Neuronal stem cell (in vitro differentiated cells): ENCODE measurements at regions not wholly inside any gene's neighbourhood (a gene's known extent, or its start where the extent isn't known, plus 50 kb on each side); places are given as distances from the start of the nearest gene placed in this dataset.

Experiments used
- DNase-seq: peaks from one replicate; pipeline ENCODE4 v3.0.0-alpha.2; 2013; ENCODE audit warnings: low spot score
- H2AFZ ChIP-seq: one replicate; pipeline ENCODE4 v1.6.1; 2013; ENCODE audit warnings: mild to moderate bottlenecking, low read length, inconsistent platforms
- H2AK5ac ChIP-seq: 2 replicates; pipeline ENCODE4 v1.6.1; 2013; ENCODE audit warnings: low read depth, mild to moderate bottlenecking, inconsistent platforms, low read length, moderate library complexity, mixed read lengths
- H2BK120ac ChIP-seq: 2 replicates; pipeline ENCODE4 v1.6.1; 2013; ENCODE audit warnings: low read depth, mild to moderate bottlenecking, inconsistent platforms, low read length, moderate library complexity, mixed read lengths
- H2BK12ac ChIP-seq: one replicate; pipeline ENCODE4 v1.6.1; 2013; ENCODE audit warnings: low read length, inconsistent platforms
- H2BK15ac ChIP-seq: 2 replicates; pipeline ENCODE4 v1.6.1; 2013; ENCODE audit warnings: mild to moderate bottlenecking, low read length, inconsistent platforms, mixed read lengths
- H2BK5ac ChIP-seq: one replicate; pipeline ENCODE4 v1.6.1; 2013; ENCODE audit warnings: inconsistent platforms, mild to moderate bottlenecking, low read length, moderate library complexity
- H3K14ac ChIP-seq: one replicate; pipeline ENCODE4 v1.6.1; 2013; ENCODE audit warnings: low read length, inconsistent platforms
- H3K18ac ChIP-seq: 2 replicates; pipeline ENCODE4 v1.6.1; 2013; ENCODE audit warnings: low read length, inconsistent platforms
- H3K23ac ChIP-seq: 2 replicates; pipeline ENCODE4 v1.6.1; 2013; ENCODE audit warnings: low read depth, mild to moderate bottlenecking, mixed read lengths, low read length, inconsistent platforms; ENCODE audit not compliant: poor library complexity
- H3K27ac ChIP-seq: replicated peaks from 3 replicates; pipeline ENCODE4 v1.5.1; 2013; ENCODE audit warnings: low read length, inconsistent platforms
- H3K27me3 ChIP-seq, 3 experiments: 2 replicates each; pipeline ENCODE4 v1.6.1; 2013; ENCODE audit warnings: low read length in 3 of 3, mild to moderate bottlenecking in 2 of 3, inconsistent platforms in 1 of 3, low read depth in 1 of 3, mixed read lengths in 1 of 3, moderate library complexity in 1 of 3; ENCODE audit not compliant: control insufficient read depth in 3 of 3, insufficient read depth in 3 of 3
- H3K36me3 ChIP-seq, 2 donors: replicated peaks in 1 of 2; 2 replicates each; pipeline ENCODE4 v1.6.1; 2013; ENCODE audit warnings: low read length in 2 of 2; ENCODE audit not compliant: control insufficient read depth in 2 of 2, insufficient read depth in 2 of 2
- H3K4ac ChIP-seq: 2 replicates; pipeline ENCODE4 v1.6.1; 2013; ENCODE audit warnings: inconsistent platforms, mild to moderate bottlenecking, low read length, moderate library complexity
- H3K4me1 ChIP-seq, 2 donors: 1 replicate in 1 of 2; 2 replicates in 1 of 2; pipeline ENCODE4 v1.6.1; 2013; ENCODE audit warnings: low read length in 2 of 2, low read depth in 1 of 2; ENCODE audit not compliant: control insufficient read depth in 2 of 2, insufficient read depth in 1 of 2
- H3K4me2 ChIP-seq: one replicate; pipeline ENCODE4 v1.6.1; 2013; ENCODE audit warnings: mild to moderate bottlenecking, low read length, inconsistent platforms; ENCODE audit not compliant: insufficient read depth, poor library complexity, severe bottlenecking
- H3K4me3 ChIP-seq, 2 donors: 2 replicates each; pipeline ENCODE4 v1.5.1; 2013; ENCODE audit warnings: low read length in 2 of 2, mild to moderate bottlenecking in 2 of 2, inconsistent platforms in 1 of 2, moderate library complexity in 1 of 2
- H3K79me1 ChIP-seq: one replicate; pipeline ENCODE4 v1.6.1; 2013; ENCODE audit warnings: low read depth, mild to moderate bottlenecking, inconsistent platforms, low read length, moderate library complexity
- H3K9ac ChIP-seq: one replicate; pipeline ENCODE4 v1.6.1; 2013; ENCODE audit warnings: mild to moderate bottlenecking, low read depth, low read length, inconsistent platforms; ENCODE audit not compliant: poor library complexity
- H3K9me3 ChIP-seq, 2 donors: replicated peaks in 1 of 2; 2 replicates each; pipeline versions ENCODE3 to v1.6.1; 2013; ENCODE audit warnings: low read length in 2 of 2, mild to moderate bottlenecking in 2 of 2, inconsistent platforms in 1 of 2, low read depth in 1 of 2, mixed read lengths in 1 of 2, moderate library complexity in 1 of 2; ENCODE audit not compliant: control insufficient read depth in 2 of 2, insufficient read depth in 1 of 2
- H4K8ac ChIP-seq: one replicate; pipeline ENCODE4 v1.6.1; 2013; ENCODE audit warnings: low read depth, mild to moderate bottlenecking, inconsistent platforms, low read length, moderate library complexity
- H4K91ac ChIP-seq: one replicate; pipeline ENCODE4 v1.6.1; 2013; ENCODE audit warnings: low read length, low read depth, mild to moderate bottlenecking, inconsistent platforms; ENCODE audit not compliant: poor library complexity
- WGBS, 2 donors: extraction: QIAGEN DNeasy Blood & Tissue Kit; methylation state at CpG; one replicate each; pipeline ENCODE4 v1.1.7; 2013; ENCODE audit warnings: missing lambda C conversion rate in 2 of 2, mixed read lengths in 1 of 2; ENCODE audit not compliant: insufficient read length in 2 of 2, insufficient replicate concordance in 1 of 2; ENCODE audit errors: extremely low coverage in 2 of 2; 5-methylcytosine and 5-hydroxymethylcytosine counted together

DNA sequence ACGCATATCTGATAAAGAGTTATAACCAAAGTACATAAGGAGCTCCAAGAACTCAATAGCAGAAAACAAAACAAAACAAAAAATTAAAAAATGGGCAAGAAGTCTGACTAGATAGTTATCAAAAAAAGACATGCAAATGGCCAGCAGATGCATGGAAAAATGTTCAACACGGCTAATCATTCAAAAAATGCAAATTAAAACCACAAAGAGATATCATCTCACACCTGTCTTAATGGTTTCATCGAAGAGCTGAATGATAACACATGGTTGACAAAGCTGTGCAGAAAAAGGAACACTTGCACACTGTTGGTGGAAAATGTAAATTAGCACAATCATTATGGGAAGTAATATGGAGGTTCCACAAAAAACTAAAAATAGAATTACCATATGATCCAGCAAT, 751.3 kb upstream of the POU3F3 start:
- no peak overlapping the region for H4K91ac ChIP-seq

GRCh38 chr2:104109356-104109755, 744.6 kb upstream of the POU3F3 start:
- no peak overlapping the region for H4K91ac ChIP-seq
- no CpG with 5 or more reads among the region's 8 CpGs for WGBS, 2 donors
- H3K4ac ChIP-seq, result no peak overlapping the region
- no peaks in the 10 kb centered on the region for H3K79me1 ChIP-seq
- no peak overlapping the region for H2BK15ac ChIP-seq
- H3K4me3 ChIP-seq, result no peak overlapping the region
- H3K4me2 ChIP-seq, result no peak overlapping the region
- H3K27ac ChIP-seq, result no peak overlapping the region
- H2BK120ac ChIP-seq, result no peak overlapping the region
- no peak overlapping the region for H2AK5ac ChIP-seq
- H3K4me1 ChIP-seq, result peaks cover 0 to 5% of the 10 kb centered on the region in 2 donors
- no peaks in the 10 kb centered on the region for H3K9me3 ChIP-seq
- DNase-seq, result no peak
- no peak overlapping the region for H2AFZ ChIP-seq
- no peak overlapping the region for H2BK12ac ChIP-seq
- no peaks in the 10 kb centered on the region for H3K27me3 ChIP-seq
- H3K18ac ChIP-seq, result no peak overlapping the region
- no peaks in the 10 kb centered on the region for H3K36me3 ChIP-seq
- H2BK5ac ChIP-seq, result no peak overlapping the region
- H3K14ac ChIP-seq, result no peak overlapping the region
- no peak overlapping the region for H3K23ac ChIP-seq
- no peak overlapping the region for H3K9ac ChIP-seq
- no peak overlapping the region for H4K8ac ChIP-seq

More for the DNA sequence above, 751.3 kb upstream of the POU3F3 start:
- H3K18ac ChIP-seq, result no peak overlapping the region
- H3K9me3 ChIP-seq, result no peaks in the 10 kb centered on the region
- no peak overlapping the region for H2BK120ac ChIP-seq
- H3K4ac ChIP-seq, result no peak overlapping the region
- no peak overlapping the region for H3K4me2 ChIP-seq
- no peak overlapping the region for H3K4me3 ChIP-seq
- no peaks in the 10 kb centered on the region for H3K36me3 ChIP-seq
- DNase-seq, result no peak
- H3K79me1 ChIP-seq, result no peaks in the 10 kb centered on the region
- H3K14ac ChIP-seq, result no peak overlapping the region
- no peaks in the 10 kb centered on the region for H3K27me3 ChIP-seq
- H3K4me1 ChIP-seq, result peaks cover 0 to 4% of the 10 kb centered on the region in 2 donors
- H2AFZ ChIP-seq, result no peak overlapping the region
- H2BK5ac ChIP-seq, result no peak overlapping the region
- no peak overlapping the region for H3K9ac ChIP-seq
- H3K27ac ChIP-seq, result no peak overlapping the region
- H2BK15ac ChIP-seq, result no peak overlapping the region
- H3K23ac ChIP-seq, result no peak overlapping the region
- no CpG with 5 or more reads among the region's 3 CpGs for WGBS, 2 donors
- H4K8ac ChIP-seq, result no peak overlapping the region
- H2AK5ac ChIP-seq, result no peak overlapping the region
- H2BK12ac ChIP-seq, result no peak overlapping the region

GRCh38 chr2:104118889-104119288, 735.0 kb upstream of the POU3F3 start:
- Histone ChIP-seq H3K4me1 (peaks cover 0 to 14% of the 10 kb centered on the region in 2 donors), H3K27ac (no peak overlapping the region), H3K4me2 (no peak overlapping the region), H3K79me1 (no peaks in the 10 kb centered on the region), H2BK15ac (no peak overlapping the region), H4K8ac (no peak overlapping the region), H3K23ac (no peak overlapping the region), H2BK12ac (no peak overlapping the region), H3K4ac (no peak overlapping the region), H3K27me3 (no peaks in the 10 kb centered on the region), H2BK5ac (no peak overlapping the region), H3K9me3 (no peaks in the 10 kb centered on the region), H3K9ac (no peak overlapping the region), H3K18ac (no peak overlapping the region), H3K4me3 (no peak overlapping the region), H4K91ac (no peak overlapping the region), H2BK120ac (no peak overlapping the region), H3K14ac (no peak overlapping the region), H2AK5ac (no peak overlapping the region), H2AFZ (no peak overlapping the region), H3K36me3 (no peaks in the 10 kb centered on the region)
- no CpG with 5 or more reads among the region's 2 CpGs for WGBS, 2 donors
- no peak for DNase-seq

GRCh38 chr2:104120171-104120570, 733.7 kb upstream of the POU3F3 start:
- H3K79me1 ChIP-seq, result no peaks in the 10 kb centered on the region
- no peak overlapping the region for H3K14ac ChIP-seq
- no peak overlapping the region for H3K9ac ChIP-seq

More at GRCh38 chr2:104120171-104120570, 733.7 kb upstream of the POU3F3 start:
- no peak overlapping the region for H3K4me2 ChIP-seq
- no peaks in the 10 kb centered on the region for H3K9me3 ChIP-seq
- no peak overlapping the region for H2AK5ac ChIP-seq
- H2AFZ ChIP-seq, result no peak overlapping the region
- H2BK12ac ChIP-seq, result no peak overlapping the region
- no peak overlapping the region for H4K91ac ChIP-seq
- H2BK120ac ChIP-seq, result no peak overlapping the region
- no peak for DNase-seq
- H3K27ac ChIP-seq, result no peak overlapping the region
- no peak overlapping the region for H4K8ac ChIP-seq
- H3K18ac ChIP-seq, result no peak overlapping the region
- no peak overlapping the region for H2BK5ac ChIP-seq
- no peaks in the 10 kb centered on the region for H3K36me3 ChIP-seq
- H3K4me1 ChIP-seq, result peaks cover 0 to 14% of the 10 kb centered on the region in 2 donors
- no peaks in the 10 kb centered on the region for H3K27me3 ChIP-seq
- H3K4me3 ChIP-seq, result no peak overlapping the region
- H3K4ac ChIP-seq, result no peak overlapping the region
- H3K23ac ChIP-seq, result no peak overlapping the region
- H2BK15ac ChIP-seq, result no peak overlapping the region
- no CpG with 5 or more reads among the region's 4 CpGs for WGBS, 2 donors
